ENCODE measurements at regions not wholly inside any gene's neighbourhood (a gene's known extent, or its start where the extent isn't known, plus 50 kb on each side); places are given as distances from the start of the nearest gene placed in this dataset.
"Not testable (repeated sequence)": the region's sequence is repeated elsewhere in the genome, so short reads cannot be mapped to it uniquely, and the experiment has no call there.

- H2BK12ac ChIP-seq (ENCODE audit: low read depth, low read length); H3K4me3 ChIP-seq (ENCODE audit: extremely low read depth in 1 of 4, insufficient read depth in 2 of 4, low read depth in 3 of 4, low read length in 4 of 4); H3K56ac ChIP-seq (replicated peaks; ENCODE audit: insufficient read length, low read depth, low read length); H2BK20ac ChIP-seq (ENCODE audit: low read length); H3K9ac ChIP-seq (replicated peaks in 1 of 4; ENCODE audit: extremely low read depth in 1 of 4, low read depth in 3 of 4, low read length in 3 of 4); H4K8ac ChIP-seq (ENCODE audit: extremely low read depth, insufficient read depth, low read length); H3K4me1 ChIP-seq (replicated peaks in 1 of 4; ENCODE audit: control insufficient read depth in 3 of 4, insufficient read depth in 4 of 4, low read length in 3 of 4); H3K27ac ChIP-seq (ENCODE audit: low read depth, low read length); H4K5ac ChIP-seq (ENCODE audit: insufficient read length, low read depth, low read length); FAIRE-seq; CTCF ChIA-PET (ENCODE audit: partially characterized antibody); POLR2A ChIA-PET (ENCODE audit: partially characterized antibody); H2AK5ac ChIP-seq (ENCODE audit: low read depth, low read length); H2BK5ac ChIP-seq (ENCODE audit: low read depth, low read length); H4K91ac ChIP-seq (replicated peaks; ENCODE audit: insufficient read length, low read length); H2BK120ac ChIP-seq (replicated peaks; ENCODE audit: low read depth, low read length); H3K36me3 ChIP-seq (ENCODE audit: control insufficient read depth in 2 of 4, insufficient read depth in 4 of 4, low read length in 3 of 4); H3K27me3 ChIP-seq (replicated peaks in 1 of 4; ENCODE audit: control insufficient read depth in 3 of 4, extremely low read depth in 1 of 4, insufficient read depth in 3 of 4, low read length in 3 of 4); H3K18ac ChIP-seq (ENCODE audit: extremely low read depth, low read length); H4K20me1 ChIP-seq (replicated peaks in 1 of 2; ENCODE audit: control insufficient read depth in 1 of 2, insufficient read depth in 2 of 2, low read length in 2 of 2); H3K79me1 ChIP-seq (ENCODE audit: low read depth, low read length); H3K23me2 ChIP-seq (ENCODE audit: low read depth, low read length); H3K4me2 ChIP-seq (ENCODE audit: insufficient read depth in 1 of 2, low read depth in 2 of 2, low read length in 2 of 2); H2BK15ac ChIP-seq (ENCODE audit: low read length); H2AFZ ChIP-seq (ENCODE audit: low read length); H3K79me2 ChIP-seq (ENCODE audit: control insufficient read depth in 1 of 2, insufficient read depth in 2 of 2, low read length in 2 of 2); H3K4ac ChIP-seq (replicated peaks; ENCODE audit: insufficient read length, low read depth, low read length); H3K23ac ChIP-seq (ENCODE audit: insufficient read length); H3K14ac ChIP-seq (ENCODE audit: insufficient read length): not testable (repeated sequence)
- H3K9me3 ChIP-seq (ENCODE audit: insufficient read depth in 2 of 2, low read depth in 1 of 2, low read length in 1 of 2), result peaks cover 35 to 58% of the 10 kb centered on the region in 2 experiments
- 47% methylated on average over 3 of the region's 50 CpGs; no CpG with 5 or more reads in 1 of the 2 experiments for WGBS, 2 experiments (ENCODE audit: extremely low coverage in 1 of 2, insufficient coverage in 1 of 2, insufficient read length in 1 of 2, insufficient replicate concordance in 2 of 2, low coverage in 1 of 2, low lambda C conversion rate in 2 of 2, missing lambda C conversion rate in 1 of 2)
- TF ChIP-seq CTCF (IDR thresholded peaks at IDR 0.05; ENCODE audit: control extremely low read depth in 1 of 3, insufficient read depth in 1 of 3, low read depth in 1 of 3, low read length in 3 of 3) (peak; percentile 25 to 58 (median 31)), RAD21 (IDR thresholded peaks at IDR 0.05 in 1 of 2, conservative IDR thresholded peaks at IDR 0.05 in 1 of 2; ENCODE audit: low read depth in 2 of 2, low read length in 2 of 2) (peak; percentile 35 to 38), TAF7 (optimal IDR thresholded peaks at IDR 0.05; ENCODE audit: borderline replicate concordance, low read depth, low read length) (peak; percentile 63)
- DNase-seq (ENCODE audit: low read depth in 1 of 2, low spot score in 2 of 2), result peak; percentile 9 to 86
These were observed 126.1 kb downstream of the METRNL start for GRCh38 chr17:83205387-83206035.
